ENCODE measurements at regions not wholly inside any gene's neighbourhood (a gene's known extent, or its start where the extent isn't known, plus 50 kb on each side); places are given as distances from the start of the nearest gene placed in this dataset.
"Not testable (repeated sequence)": the region's sequence is repeated elsewhere in the genome, so short reads cannot be mapped to it uniquely, and the experiment has no call there.

DNA sequence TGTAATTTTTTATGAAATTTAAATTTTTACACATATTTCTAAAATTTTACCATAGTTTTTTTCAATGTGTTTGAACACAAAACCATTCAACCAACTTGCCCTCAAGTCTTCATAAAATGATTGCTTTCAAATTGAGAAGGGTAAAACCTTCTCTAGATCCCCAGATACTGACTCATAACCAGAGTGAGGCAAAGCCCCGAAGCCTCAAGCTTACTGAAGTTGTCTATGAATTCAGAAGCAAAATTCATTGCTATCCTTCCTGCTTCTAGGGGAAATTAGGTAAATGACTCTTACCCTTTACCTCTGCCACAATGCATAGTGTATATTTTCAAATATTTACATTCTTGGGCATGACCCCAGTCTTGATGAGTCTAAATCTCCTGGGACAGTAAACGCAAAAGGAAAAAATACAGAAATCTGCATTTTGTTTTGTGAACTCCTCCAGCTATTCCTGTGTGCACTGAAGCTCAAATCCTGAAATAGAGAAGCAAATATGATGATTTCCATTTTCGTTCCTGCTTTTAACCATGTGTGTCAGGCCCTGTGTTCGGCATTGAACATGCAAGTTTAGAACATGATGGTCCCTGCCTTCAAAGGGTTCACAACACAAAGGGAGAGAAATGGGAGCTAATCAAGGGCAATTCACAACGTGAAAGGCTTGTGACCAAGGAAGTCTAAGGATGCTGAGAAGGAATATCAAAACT, 246.3 kb downstream of the SUCLG1 start:
- no peak for DNase-seq

DNA sequence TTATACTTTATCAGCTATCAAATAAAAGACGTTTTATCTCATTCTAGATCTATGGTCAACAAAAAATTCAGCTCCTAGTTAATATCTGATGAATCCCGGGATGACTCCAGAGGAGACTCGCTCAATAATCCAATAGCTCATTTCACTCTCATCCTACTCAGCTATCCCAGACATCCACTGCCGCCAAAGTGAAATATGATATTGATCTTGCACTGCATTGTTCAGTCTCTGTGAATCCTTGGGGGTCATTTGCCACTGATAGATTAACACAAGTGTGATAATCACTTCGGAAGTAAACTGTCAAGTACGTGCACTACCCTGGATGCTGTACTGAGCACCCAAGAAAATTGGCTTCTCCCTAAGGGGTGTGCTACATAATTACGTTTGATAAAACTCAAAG, 249.1 kb downstream of the SUCLG1 start:
- no peak for DNase-seq

DNA sequence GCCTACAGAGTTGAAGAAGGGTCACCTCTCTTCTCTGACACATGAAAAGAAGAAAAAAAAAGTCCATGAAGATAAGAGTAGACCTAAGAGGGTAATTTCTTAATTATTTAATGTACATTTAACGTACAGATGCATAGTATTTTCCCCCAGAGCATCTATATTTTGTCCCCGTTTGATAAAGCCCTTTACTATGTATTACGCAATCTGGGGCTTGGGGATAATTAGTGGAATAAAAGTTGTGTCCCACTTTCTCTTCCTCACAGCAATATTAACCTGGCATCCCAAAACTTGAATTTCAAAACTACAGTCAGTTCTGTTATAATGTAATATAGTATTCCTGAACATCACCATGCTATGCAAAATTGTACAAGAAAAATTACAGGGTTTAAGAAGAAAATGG, 254.1 kb downstream of the SUCLG1 start:
- no peak for DNase-seq

DNA sequence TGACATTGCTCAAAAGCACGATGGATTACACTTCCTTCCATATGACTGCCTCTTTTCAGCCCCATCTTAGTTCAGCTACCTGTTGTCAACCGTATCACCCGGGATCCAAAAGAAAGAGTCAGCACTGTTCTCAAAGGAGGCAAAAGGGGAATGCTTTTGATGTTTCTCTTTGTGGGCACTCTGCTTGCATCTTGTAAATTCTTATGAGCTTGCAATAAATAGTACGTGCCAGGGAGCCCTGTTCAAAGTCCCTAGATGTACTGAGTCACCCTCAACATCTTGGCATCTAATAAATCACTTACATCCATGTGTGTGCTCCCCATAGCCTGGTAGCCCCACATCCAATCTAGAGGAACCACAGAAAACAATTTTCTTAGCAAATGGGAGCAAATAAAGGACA, 256.9 kb downstream of the SUCLG1 start:
- DNase-seq: no peak

DNA sequence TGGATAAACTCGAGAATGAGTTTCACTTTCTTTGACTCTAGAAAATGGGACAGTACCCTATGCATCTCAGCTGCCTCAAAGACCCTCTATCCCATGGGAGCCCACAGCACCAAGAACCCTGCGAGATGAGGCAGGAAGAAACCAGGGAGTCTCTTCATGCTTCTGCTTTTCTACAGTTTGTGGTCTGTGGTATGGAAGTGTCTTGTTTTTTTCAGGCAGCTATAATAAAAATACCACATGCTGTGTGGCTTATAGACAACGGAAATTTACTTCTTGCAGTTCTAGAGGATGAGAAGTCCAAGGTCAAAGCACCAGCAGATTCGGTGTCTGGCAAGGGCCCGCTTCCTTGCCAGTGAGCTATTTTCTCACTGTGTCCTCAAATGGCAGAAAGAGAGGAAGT, 257.9 kb downstream of the SUCLG1 start:
- no peak for DNase-seq

DNA sequence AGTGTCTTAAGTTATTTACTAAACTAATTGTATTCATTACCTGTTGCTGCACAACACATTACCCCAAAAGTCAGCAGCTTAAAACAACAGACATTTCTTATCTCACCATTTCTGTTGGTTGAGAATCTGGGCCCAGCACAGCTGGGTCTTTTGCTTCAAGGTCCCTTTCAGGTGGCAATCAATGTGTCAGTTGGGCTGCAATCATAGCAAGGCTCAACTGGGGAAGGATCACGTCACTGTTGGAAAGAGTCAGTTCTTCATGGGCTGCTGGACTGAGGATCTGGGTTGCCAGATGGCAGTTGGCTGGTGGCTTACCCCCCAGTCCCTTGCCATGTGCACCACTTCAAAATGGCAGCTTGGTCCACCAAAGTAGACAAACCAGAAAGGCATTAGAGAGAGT, 261.2 kb downstream of the SUCLG1 start:
- no peak for DNase-seq

DNA sequence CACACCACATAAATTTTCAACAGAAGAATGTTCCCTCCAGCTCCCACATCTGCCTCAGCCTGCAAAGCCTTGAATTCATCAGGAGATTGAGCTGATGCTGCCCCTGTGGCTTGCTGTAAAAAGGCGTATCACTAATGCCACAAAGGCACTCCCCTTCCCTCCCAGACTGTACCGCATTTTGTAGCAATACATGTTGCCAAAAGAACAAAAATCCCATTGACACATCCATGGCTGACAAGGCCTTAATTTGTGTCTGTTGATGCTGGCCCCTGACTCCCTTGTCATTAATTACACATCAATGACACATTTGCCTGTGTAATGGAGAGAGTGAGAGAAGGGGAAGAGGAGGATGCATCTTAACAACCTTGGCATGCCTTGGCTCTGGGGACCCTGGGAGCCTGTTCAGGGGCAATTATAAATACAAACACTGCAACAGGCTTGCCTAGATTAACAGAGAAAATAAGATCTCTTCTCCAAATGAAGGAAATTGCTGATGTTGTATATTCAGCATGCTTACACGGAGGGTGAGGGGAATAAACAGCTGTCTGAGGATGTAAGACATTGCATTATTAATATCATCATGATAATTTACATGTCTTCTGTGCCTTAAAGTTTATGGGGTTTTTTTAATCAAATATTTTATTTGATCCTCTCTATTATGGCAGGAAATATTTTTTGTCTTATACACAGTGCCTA, 264.0 kb downstream of the SUCLG1 start:
- no peak for DNase-seq

DNA sequence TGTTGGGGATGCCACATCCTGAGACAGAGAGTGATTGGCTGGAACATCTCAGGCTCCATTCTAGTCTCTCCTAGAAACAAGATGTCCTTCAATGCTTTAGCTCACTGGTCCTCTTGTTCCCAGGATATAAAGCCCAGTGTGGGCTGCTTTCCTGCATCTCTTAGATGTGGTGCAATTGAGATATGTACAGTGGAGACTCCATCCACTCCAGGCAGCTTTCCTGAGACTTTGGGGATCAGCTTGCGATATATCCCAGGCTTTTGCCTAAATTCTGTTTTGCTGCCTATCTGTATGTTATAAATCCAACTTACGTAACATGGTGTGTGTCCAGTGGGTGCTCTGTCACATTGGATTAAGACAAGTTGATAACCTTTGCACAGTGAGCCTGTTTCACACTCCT, 264.9 kb downstream of the SUCLG1 start:
- DNase-seq: no peak

DNA sequence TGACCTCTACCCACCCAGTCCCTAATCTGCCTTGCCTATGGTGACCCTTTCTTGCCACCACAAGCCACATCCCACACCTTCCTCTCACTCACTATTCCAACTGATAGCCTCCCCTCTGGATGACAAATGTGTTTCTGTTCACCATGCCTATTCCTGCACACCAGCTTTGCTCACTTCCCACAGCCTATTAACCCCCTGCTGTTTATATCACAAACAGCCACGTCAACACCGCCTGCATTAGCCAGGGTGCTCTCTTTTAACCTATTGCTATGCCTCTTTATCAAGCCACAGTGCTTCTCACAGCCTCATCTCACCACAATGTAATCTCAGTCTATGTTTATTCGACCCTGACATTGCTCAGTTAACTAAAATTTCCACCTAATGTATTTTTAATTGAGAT, 271.8 kb downstream of the SUCLG1 start:
- no peak for DNase-seq

DNA sequence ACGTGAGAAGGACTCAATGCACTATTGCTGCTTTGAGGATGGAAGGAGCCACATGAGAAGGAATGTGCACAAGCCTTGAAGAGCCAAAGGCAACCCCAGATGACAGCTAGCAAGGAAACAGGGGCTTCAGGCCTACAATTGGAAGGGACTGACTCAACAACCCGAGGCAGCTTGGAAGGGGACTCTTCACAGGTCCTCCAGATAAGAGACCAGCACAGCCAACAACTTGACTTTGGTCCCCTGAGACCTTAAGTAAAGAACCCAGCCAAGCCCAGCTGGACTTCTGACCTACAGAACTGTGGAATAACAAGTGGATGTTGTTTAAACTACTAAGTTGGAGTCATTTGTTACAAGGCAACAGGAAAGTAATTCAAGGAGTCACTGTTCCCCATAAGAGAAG, 277.2 kb downstream of the SUCLG1 start:
- DNase-seq: no peak

DNA sequence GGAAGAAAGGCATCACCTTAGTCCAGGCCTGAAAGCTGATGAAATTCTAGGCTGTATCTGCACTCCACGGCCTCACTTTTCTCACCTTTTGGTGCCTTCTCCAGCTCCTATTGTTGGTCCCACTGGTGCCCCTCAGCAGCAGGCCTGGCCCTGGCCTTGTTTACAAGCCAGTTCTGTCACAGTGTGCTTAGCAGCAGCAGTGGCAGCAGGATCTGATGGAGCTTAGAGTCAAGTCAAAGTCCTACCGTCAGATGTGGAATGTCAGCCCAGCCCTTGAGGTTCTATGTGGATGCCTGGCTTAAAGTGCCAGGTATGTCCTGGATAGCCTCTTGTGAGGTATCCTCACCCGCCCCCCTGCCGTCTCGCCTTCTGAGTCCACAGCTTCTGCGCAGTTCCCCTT, 281.3 kb downstream of the SUCLG1 start:
- DNase-seq: no peak

DNA sequence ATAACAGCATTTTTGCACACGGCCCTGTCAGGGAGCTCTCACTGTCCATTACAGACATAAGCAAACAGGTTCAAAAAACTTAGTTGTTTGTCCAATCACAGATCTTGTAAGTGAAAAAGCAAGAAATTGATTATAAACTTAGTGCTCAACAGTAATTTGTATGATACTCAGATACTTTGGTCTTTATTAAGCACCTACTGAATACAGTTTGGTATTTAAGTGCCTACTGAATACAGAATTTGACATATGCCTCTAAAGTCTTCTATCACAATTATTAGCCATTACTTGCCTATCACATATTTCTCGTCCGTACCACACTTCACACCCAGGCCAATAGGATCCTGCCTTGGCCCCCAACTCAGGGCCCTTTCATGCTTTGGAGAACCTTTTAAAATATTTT, 283.1 kb downstream of the SUCLG1 start:
- no peak for DNase-seq

DNA sequence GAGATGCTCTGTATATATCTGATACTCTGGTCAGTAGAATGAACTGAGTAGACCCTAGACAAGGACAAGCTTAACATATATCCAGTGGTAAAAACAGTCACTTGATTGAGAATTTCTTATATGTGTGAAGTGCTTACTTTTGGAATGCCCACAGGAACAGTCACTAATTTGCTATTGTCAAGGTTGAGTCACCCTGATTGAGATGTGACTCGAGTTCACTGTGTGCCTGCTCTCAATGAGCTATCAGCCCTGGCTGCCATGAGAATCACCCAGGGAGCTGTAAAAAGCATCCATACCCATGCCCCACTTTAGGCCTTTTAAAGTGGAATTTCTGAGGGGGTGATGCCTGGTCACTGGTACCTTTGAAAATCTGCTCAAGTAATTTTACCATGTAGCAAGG, 283.7 kb downstream of the SUCLG1 start:
- no peak for DNase-seq

DNA sequence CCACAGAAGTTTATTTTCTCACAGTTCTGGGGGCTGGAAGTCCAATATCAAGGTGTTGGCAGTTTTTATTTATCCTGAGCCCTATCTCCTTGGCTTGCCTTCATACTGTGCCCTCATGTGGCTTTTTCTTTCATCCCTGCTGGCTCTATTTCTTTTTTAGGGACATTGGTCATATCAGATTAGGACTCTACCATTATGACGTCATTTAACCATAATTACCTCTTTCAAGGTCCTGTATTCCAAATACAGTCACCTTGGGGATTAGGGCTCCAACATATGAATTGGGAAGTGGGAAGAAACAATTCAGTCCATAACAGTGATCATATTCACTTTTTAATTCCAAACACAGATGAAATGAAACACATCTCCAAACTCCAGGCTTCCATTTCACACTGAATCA, 286.0 kb downstream of the SUCLG1 start:
- DNase-seq: no peak

DNA sequence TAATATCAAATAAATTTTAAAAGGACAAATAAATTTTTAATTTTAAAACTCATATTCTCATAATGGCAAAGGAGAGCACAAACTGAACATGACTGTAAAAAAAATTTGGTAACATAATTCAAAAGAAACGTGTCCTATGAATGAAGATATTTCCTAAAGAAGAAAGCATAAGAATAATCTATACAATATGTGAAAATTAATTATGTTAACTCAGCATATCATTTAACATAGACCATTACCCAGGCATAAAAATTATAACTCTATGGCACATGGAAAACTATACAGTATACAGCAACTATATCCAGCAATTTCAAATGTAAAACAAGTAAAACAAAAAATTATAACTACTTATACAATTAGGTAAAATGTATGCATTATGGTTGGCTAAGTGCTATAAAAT, 288.1 kb downstream of the SUCLG1 start:
- DNase-seq: no peak

DNA sequence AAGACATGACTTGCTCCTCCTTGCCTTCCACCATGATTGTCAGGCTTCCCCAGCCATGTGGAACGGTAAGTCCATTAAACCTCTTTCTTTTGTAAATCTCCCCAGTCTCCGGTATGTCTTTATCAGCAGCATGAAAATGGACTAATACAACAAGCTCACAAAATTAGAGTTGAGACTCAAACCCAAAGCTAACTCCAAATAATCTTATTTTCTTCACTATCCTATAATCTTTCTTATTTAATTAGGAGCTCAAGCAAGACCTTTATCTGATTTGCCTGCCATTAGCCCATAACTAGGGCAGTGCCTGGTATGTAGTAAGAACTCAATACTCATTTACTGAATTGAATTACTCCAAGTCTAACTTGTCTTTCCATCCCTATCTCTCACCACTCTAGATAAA, 289.2 kb downstream of the SUCLG1 start:
- no peak for DNase-seq

DNA sequence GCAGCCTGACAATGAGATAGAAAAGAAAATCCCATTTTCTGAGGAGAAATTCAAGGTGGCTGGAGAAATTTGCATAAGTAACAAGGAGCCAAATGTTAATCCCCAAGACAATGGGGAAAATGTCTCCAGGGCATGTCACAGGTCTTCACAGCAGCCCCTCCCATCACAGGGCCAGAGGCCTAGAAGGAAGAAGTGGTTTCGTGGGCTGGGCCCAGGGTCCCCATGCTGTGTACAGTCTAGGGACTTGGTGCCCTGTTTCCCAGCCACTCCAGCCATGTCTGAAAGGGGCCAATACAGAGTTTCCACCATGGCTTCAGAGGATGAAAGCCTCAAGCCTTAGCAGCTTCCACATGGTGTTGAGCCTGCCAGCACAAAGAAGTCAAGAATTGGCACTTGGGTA, 290.5 kb downstream of the SUCLG1 start:
- not testable (repeated sequence) for DNase-seq

DNA sequence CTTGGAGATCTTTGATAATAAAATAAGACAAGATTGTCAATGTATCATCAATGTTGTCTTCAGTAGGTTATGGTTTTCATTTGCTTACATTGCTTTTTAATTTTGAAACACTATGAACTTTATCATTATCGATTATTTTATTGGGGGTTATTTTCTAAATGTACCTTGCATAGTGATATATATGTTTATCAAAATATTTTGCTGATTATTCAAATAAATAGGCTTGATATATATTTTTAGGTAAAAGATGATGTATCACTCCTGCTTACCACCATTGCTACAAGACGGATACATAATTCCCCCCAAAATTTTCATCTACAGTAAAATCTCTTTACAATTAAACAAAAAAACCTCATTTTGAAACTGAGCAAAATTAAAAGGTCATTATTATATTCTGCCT, 293.8 kb downstream of the SUCLG1 start:
- DNase-seq: no peak

DNA sequence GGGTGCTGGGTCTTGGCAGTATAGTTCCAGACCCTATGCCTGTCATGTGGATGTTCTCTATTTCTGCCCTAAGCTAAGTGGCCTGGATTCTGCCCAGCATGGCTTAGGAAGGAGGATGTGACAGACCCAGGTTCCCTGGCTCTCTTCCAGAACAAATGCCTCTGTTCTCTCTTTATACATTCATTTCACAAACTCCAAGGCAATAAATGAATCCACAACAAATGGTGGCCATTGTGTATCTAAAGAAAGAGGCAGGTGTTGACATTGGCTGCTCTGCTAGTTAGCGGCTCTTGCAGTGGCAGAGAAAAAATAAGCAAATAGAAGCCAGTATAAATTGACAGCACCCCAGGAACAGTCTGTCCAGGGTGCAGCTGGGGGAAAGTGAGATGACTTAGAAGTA, 298.6 kb downstream of the SUCLG1 start:
- DNase-seq: peak; percentile 75

DNA sequence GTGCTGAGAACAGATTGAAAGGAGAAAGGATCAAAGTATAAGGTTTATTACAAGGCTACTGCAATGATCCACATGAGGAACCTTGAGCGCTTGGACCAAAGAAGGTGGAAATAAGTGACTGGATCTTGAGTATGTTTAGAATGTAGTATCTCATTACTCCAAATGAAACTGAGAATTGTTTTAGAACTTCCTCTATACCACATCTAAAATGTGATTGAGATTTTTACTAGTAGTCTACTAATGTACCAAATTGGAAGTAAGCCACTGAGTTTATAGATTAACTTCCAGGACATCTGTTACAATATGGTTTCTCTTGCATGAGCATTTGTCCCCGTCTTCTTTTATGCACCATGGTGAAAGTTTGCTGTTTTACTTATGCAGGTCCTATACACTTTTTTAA, 300.5 kb downstream of the SUCLG1 start:
- DNase-seq: no peak

DNA sequence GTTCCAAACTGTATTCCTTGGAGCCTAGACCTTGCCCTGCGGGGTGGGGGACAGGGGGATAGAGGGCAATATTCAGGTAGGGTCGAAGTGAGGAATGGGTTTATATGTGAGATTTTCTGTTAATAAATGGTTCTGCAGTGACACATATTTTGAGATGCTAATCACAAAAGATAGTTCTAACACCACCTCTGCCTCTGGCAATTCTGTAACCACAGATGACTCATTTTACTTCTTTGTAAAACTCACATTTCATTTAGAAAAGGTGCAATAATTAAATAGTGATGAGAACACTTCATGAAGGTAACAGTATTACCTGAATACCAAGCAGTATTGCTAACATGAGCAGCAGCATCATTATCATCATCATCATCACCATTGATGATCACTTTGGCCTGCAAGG, 306.6 kb downstream of the SUCLG1 start:
- no peak for DNase-seq

DNA sequence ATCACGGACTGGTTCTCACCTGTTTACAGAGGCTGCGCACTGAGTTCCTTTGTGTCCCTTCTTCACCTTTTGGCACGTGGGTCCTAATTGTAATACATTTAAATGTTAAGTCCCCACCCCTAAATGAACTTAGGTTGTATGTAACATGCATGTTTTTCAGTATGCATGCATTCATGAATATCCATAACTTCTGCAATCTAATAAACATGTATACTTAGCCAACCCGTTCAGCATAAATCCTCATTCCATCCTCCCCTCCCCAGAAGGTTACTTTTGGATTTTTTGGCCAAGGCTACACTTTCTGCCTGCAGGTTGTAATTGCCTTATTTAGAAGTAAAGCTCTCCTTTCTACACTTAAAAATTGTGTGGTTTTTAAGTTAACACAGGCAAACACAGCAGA, 314.7 kb downstream of the SUCLG1 start:
- no peak for DNase-seq

DNA sequence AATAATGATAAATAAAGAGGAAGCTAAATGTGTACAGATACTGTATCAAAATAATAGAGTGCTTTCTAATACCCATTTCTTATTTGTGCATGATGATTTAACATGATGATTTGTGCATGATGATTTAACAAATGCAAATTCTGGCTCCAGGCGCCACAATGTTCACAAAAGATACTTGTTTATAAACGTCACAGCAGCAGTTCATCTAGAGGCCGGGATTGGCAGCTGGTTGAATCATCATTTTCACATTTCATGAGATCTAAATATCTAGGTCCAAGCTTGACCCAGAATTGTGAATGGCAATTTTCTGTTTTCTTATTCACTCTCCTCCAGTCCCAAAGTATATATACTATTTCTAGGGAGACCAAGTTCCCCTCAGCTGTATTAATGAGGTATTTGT, 322.0 kb downstream of the SUCLG1 start:
- DNase-seq: no peak

DNA sequence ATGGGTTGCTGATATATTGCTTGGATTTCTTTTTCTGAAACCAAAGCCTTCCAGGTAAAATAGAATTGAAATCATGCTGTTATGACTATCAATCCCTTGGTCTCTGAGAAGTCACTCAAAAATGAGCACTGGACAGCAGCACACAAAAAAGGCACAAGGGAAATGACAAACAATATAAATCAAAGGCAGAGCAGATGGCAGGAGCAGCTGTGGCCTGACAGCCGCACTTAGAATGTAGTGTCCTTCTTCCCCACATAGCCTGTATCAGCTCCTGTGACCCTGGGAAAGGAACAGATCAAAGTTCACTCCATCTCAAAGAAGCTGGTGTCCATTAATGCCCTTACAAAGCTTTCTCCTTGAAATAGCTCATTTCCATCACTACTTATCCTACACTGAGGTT, 326.7 kb downstream of the SUCLG1 start:
- DNase-seq: no peak

DNA sequence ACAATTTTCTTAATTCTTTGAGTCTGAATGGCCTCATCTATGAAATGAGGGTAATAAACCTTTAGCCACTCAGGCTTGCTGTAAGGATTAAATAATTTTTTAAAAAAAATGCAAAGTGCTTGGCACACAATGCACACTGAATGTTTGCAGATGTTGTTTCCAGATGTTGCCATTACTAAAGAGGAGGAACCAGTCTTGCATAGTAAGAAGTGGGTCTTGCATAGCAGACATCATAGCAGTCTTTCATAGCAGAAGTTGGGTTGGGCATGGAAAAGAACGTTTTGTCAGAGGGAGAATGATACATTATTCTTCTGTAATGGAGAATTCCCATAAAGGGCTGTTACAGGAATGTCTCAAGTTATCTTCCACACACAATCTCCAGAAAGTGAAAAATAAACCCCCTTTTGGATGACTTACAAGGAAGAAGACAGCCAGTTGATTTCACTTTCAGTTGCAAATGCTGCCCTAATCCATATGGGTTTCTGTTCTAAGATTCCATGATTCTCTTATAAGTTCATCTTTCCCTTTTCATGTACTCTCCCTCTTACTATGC, 327.7 kb downstream of the SUCLG1 start:
- no peak for DNase-seq

Measured in NCI-H2081 treated with DMSO at 0.1 percent for 48 hours (cell line).